Activated naive CD8-positive, alpha-beta T cell treated with anti-CD3 and anti-CD28 coated beads for 36 hours (primary cell): ENCODE measurements at regions not wholly inside any gene's neighbourhood (a gene's known extent, or its start where the extent isn't known, plus 50 kb on each side); places are given as distances from the start of the nearest gene placed in this dataset.

Experiments used
- DNase-seq: peaks from one replicate; pipeline ENCODE4 v3.0.0; 2021
- H3K27ac Mint-ChIP-seq: one replicate; pipeline ENCODE4 v1.8.0; 2022; ENCODE audit warnings: mild to moderate bottlenecking, moderate library complexity, mixed read lengths
- H3K27me3 Mint-ChIP-seq: one replicate; pipeline ENCODE4 v1.8.0; 2022; ENCODE audit warnings: mild to moderate bottlenecking, mixed read lengths
- H3K36me3 Mint-ChIP-seq: one replicate; pipeline ENCODE4 v1.8.0; 2021; ENCODE audit warnings: mild to moderate bottlenecking, mixed read lengths
- H3K4me1 Mint-ChIP-seq: one replicate; pipeline ENCODE4 v1.8.0; 2021; ENCODE audit warnings: mixed read lengths
- H3K4me3 Mint-ChIP-seq: one replicate; pipeline ENCODE4 v1.8.0; 2022; ENCODE audit warnings: mild to moderate bottlenecking, moderate library complexity, mixed read lengths
- H3K9me3 Mint-ChIP-seq: one replicate; pipeline ENCODE4 v1.8.0; 2022; ENCODE audit warnings: mixed read lengths

DNA sequence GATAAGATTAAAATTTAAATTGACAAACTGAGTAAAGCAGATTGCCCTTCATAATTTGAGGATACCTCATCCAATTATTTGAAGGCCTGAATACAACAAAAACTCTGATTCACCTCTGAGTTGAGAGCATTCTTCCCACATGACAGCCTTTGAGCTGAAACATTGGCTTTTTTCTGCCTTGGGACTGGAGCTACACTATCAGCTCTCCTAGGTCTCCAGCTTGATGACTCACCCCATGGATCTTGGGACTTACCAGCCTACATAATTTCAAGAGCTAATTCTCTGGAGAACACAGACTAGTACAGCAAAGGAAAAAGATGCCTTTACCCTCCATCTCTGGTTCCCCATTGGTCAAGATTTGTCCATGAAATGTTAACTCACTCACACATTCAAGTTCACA is 555.1 kb downstream of the FOXG1 start:
- Mint-ChIP-seq H3K27ac (no peak overlapping the region), H3K36me3 (no peaks in the 10 kb centered on the region), H3K9me3 (peaks cover 8% of the 10 kb centered on the region), H3K4me1 (no peaks in the 10 kb centered on the region), H3K4me3 (no peak overlapping the region), H3K27me3 (no peaks in the 10 kb centered on the region)
- no peak for DNase-seq

DNA sequence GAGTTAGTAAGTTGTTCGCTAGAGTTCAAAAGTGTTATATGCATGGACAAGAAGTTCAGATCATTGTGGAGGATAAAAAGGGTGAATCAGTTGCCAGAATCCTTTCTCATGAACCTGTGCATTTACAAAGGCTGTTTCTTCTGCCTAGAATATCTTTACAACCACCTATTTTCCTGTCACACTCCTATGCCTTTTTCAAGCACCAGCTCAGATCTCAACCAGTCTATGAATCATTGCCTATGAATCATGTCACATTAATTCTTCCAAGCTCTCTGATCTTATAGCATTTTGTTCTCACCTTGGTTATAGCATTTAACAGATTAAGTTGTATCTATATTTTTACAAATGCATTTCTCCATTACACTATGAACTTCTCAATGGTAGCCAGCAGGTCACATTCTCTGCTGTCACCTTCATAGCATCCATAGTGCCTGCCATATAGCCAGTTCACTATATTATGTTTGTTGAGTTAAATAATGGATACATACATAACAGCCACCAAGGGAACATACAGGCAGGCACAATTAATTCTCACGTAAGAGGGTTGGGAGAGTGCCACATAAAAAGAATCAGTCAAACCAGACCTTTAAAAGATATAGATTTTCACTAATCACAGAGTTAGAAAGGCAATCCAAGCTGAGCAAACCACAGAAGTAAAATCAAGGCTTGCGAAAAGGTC is 573.0 kb downstream of the FOXG1 start:
- no peaks in the 10 kb centered on the region for H3K36me3 Mint-ChIP-seq
- no peaks in the 10 kb centered on the region for H3K27me3 Mint-ChIP-seq
- no peak overlapping the region for H3K4me3 Mint-ChIP-seq
- H3K27ac Mint-ChIP-seq: no peak overlapping the region
- no peaks in the 10 kb centered on the region for H3K4me1 Mint-ChIP-seq
- H3K9me3 Mint-ChIP-seq: peaks cover 4% of the 10 kb centered on the region
- no peak for DNase-seq

DNA sequence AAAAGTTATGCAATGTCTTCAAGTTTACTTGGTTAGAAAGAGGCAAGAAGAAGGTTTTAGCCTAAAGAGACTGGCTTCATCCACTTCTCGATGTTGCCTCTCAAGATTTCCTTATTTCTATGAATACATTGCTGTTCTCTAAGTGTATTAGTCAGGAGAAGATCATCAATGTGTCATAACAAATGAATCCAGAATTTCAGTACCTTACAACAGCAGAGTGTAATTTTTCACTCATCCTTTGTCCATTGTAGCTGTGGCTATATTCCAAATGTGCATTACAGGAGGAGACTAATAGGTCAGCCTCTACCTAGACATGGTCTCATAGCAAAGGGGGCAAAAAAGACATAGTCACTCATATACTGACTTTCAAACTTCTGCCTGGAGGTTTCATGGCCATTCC is 579.1 kb downstream of the PRKD1 start:
- Mint-ChIP-seq H3K4me3 (no peak overlapping the region), H3K9me3 (no peaks in the 10 kb centered on the region), H3K4me1 (no peaks in the 10 kb centered on the region), H3K27ac (no peak overlapping the region), H3K27me3 (no peaks in the 10 kb centered on the region), H3K36me3 (no peaks in the 10 kb centered on the region)
- no peak for DNase-seq

DNA sequence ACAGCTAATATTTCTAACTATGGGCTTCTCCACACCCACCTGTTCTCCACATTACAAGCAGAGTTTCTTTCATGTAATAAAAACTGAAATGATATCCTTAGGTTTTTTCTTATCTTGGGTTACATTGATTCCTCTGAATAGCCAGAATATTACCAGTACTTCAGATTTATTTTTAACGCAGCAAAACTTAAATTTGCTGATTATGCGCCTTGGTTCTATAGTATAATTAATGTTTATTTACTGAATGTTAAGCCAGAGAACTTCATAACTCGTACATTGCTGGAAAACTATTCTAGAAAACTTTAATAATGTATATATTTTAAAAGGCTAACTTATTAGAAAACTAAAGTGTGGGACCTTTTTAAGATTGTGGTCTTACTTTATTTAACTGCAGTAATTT is 577.2 kb downstream of the PRKD1 start:
- no peak overlapping the region for H3K4me3 Mint-ChIP-seq
- no peak overlapping the region for H3K27ac Mint-ChIP-seq
- H3K9me3 Mint-ChIP-seq: no peaks in the 10 kb centered on the region
- H3K36me3 Mint-ChIP-seq: no peaks in the 10 kb centered on the region
- no peak for DNase-seq
- H3K4me1 Mint-ChIP-seq: no peaks in the 10 kb centered on the region
- no peaks in the 10 kb centered on the region for H3K27me3 Mint-ChIP-seq

DNA sequence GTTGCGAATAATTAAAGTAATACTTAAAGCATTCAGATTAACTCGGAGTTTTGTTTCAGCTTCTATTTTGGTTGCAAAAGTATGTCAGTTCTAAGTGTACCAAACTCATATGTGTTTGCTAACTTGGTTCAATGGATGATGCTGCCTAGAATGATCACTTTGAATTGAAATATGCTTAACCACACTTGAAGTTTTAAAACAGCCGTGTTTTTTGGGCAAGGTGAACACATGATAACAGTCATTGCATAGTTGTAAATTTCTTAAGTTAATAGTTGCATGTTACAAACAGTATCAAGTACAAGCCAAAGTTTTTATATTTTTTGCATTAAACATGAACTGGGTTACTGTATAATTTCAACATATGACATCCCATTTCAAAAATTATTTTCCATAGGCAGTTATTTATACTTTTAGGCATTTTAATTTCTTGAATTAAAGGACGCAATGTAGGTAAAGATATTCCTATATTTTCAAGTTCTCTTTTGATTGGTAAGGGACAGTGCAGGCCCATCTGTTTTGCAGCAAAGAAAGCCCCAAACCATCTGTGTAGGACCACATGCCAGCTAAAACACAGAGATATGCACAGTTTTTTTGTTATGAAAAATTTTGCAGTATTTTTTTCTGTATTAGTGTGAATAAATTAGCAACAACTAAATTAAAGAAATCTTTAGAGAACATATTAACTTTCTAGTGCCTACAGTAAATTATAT is 575.5 kb downstream of the PRKD1 start:
- H3K27me3 Mint-ChIP-seq: no peaks in the 10 kb centered on the region
- H3K4me1 Mint-ChIP-seq: no peaks in the 10 kb centered on the region
- H3K36me3 Mint-ChIP-seq: no peaks in the 10 kb centered on the region
- no peak overlapping the region for H3K4me3 Mint-ChIP-seq
- no peaks in the 10 kb centered on the region for H3K9me3 Mint-ChIP-seq
- no peak for DNase-seq
- H3K27ac Mint-ChIP-seq: no peak overlapping the region

DNA sequence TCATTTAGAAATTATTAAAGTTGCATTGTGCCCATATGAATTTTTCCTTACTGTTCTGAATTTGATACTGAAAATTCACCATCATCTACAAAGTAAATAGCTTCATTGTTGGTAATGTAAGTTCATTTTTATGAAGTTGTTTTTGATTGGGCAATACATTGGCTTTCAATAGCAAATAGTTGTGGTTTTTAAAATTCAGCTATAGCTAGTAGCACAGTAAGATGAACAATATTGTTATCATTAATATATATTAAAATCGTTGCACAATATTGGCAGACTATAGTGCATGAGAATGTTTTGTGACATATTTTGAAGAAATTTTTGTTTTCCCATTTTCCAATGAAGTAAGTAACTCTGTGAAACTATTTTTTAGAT is 575.0 kb downstream of the PRKD1 start:
- Mint-ChIP-seq H3K27me3 (no peaks in the 10 kb centered on the region), H3K27ac (no peak overlapping the region), H3K4me1 (no peaks in the 10 kb centered on the region), H3K4me3 (no peak overlapping the region), H3K36me3 (no peaks in the 10 kb centered on the region), H3K9me3 (no peaks in the 10 kb centered on the region)
- DNase-seq: no peak

DNA sequence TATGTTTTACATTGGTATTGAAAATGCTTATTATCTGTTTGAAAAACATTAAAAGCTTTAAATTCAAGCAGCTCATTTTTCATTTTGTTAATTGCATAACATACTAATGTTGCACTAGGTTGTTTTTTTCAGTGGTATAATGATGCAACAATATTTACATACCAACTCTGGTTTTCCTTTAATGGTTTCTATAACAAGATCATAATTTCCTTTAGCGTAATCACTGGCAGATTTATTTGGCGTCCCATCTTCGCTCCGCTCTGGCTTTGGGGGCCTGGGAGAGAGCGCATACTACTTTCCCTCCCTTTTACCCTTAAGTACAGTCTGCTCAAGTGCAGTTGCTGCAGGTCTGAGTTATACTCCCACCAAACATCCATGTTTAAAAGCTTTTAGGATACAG is 574.1 kb downstream of the PRKD1 start:
- Mint-ChIP-seq H3K27me3 (no peaks in the 10 kb centered on the region), H3K27ac (no peak overlapping the region), H3K9me3 (peaks cover 1% of the 10 kb centered on the region), H3K4me3 (no peak overlapping the region), H3K36me3 (no peaks in the 10 kb centered on the region), H3K4me1 (no peaks in the 10 kb centered on the region)
- no peak for DNase-seq

DNA sequence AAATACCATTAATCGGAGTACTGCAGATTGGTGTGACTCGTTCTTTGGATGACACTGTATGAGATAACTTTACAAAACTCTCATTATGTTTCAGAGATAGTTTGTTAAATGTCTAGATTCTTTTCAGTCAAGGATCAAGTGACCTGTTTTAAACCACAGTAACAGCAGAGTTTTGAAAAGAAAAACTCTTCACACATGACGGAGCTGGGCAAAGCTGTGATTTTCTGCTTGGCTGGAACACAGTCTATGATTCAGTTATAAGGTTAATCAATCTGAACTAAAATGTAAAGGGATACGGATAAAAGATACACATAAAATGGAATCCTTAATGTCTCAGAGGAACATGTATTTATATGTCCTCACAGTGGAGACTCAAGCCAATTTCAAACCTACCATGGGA is 573.2 kb downstream of the PRKD1 start:
- Mint-ChIP-seq H3K4me1 (no peaks in the 10 kb centered on the region), H3K9me3 (peaks cover 3% of the 10 kb centered on the region), H3K4me3 (no peak overlapping the region), H3K27ac (no peak overlapping the region), H3K27me3 (no peaks in the 10 kb centered on the region), H3K36me3 (no peaks in the 10 kb centered on the region)
- no peak for DNase-seq

DNA sequence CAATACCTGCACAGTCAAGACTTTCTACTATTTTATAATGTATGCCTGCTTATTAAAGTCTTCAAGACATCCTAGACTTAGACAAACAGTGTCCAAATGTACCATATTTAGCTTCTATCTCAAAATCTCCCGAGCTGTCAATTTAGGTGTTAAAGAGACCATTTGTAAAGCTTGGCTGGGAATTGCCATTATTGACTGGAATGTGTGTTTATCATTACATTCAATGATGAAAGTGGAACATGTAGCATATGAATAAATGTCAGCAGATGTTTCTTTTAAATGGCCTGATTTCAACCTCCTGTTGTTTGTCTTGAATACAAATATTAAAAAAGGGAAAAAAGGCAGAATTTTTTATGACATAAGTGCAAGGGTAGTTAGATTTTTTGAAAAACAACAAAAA is 572.3 kb downstream of the PRKD1 start:
- Mint-ChIP-seq H3K27ac (no peak overlapping the region), H3K27me3 (no peaks in the 10 kb centered on the region)

DNA sequence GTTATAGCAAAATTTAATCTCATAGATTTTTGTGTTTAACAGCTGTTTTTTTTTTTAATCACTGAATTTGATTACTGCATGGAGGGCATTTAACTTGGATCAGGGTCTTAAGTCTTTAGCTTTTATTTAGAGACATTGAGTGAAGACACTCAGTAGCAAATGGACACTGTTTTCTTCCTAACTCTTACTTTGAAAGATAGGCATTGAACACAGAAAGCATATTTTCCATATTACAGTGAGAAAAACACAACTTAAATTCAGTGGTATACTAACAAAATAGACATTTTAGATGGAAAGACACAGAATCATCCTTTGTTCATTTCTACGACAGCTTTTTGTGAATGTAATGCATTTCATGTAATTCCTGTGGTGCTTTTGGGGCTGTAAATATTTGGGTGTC is 571.8 kb downstream of the PRKD1 start:
- Mint-ChIP-seq H3K27ac (no peak overlapping the region), H3K36me3 (no peaks in the 10 kb centered on the region), H3K4me1 (no peaks in the 10 kb centered on the region), H3K9me3 (peaks cover 3% of the 10 kb centered on the region), H3K4me3 (no peak overlapping the region), H3K27me3 (no peaks in the 10 kb centered on the region)
- DNase-seq: no peak

More for the DNA sequence above, 572.3 kb downstream of the PRKD1 start:
- H3K9me3 Mint-ChIP-seq: peaks cover 3% of the 10 kb centered on the region
- H3K4me1 Mint-ChIP-seq: no peaks in the 10 kb centered on the region
- no peaks in the 10 kb centered on the region for H3K36me3 Mint-ChIP-seq
- no peak for DNase-seq
- no peak overlapping the region for H3K4me3 Mint-ChIP-seq

DNA sequence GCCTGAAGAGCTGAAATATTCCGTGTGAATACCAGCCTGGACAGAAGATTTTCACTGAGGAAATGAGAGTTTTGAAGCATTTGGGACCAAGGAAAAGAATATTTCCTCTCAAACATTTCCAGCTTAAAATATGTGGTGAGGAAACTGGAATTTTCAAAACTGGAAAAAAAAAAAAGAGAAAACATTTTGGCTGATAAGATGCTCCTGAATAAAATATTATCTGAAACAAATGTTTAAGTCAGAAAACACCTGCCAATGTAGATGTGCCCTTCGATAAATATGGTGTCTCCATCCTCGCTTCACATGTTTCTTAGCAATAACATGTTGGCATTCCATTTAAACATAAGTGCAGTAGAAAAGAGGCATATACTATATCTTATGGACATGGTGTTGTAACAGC is 567.0 kb downstream of the PRKD1 start:
- peaks cover 6% of the 10 kb centered on the region for H3K9me3 Mint-ChIP-seq
- DNase-seq: no peak
- H3K27me3 Mint-ChIP-seq: no peaks in the 10 kb centered on the region
- H3K27ac Mint-ChIP-seq: no peak overlapping the region
- no peak overlapping the region for H3K4me3 Mint-ChIP-seq
- H3K36me3 Mint-ChIP-seq: no peaks in the 10 kb centered on the region
- H3K4me1 Mint-ChIP-seq: no peaks in the 10 kb centered on the region

DNA sequence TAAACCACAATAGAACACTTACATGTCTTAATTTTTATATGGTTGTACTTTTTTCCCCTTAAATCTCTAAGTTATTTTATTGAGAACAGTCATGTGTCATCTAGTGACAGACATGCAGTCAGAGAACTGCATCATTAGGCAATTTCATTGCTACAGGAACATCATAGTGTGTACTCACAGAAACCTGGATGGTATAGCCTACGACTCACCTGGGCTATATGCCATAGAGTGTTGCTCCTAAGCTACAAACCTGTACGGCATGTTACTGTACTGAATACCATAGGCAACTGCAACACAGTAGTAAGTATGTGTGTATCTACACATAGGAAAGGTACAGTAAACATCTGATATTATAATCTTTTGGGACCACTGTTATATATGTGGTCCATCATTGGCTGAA is 557.6 kb downstream of the PRKD1 start:
- Mint-ChIP-seq H3K27ac (no peak overlapping the region), H3K4me3 (no peak overlapping the region), H3K36me3 (no peaks in the 10 kb centered on the region), H3K27me3 (no peaks in the 10 kb centered on the region), H3K9me3 (peaks cover 1% of the 10 kb centered on the region), H3K4me1 (no peaks in the 10 kb centered on the region)
- no peak for DNase-seq

DNA sequence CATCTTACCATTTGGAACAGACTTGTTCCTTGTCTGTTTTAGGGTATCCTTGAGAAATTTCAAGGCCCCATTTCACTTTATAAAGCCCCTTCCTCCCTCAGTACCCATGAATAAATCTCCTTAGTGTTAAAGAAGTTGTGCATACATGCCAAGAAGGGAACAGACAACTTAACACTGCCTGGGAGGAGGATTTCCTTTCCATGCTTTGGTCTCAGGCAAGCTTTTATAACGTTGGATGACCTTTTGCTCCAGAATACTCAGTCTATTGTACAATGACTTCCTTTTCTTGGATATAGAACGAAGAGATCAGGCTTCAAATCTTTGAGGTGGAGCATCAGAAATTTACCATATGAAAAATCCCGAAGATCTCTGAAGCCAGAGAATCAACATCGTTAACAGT is 551.4 kb downstream of the PRKD1 start:
- Mint-ChIP-seq H3K36me3 (no peaks in the 10 kb centered on the region), H3K9me3 (peaks cover 5% of the 10 kb centered on the region), H3K4me1 (no peaks in the 10 kb centered on the region), H3K4me3 (no peak overlapping the region), H3K27me3 (no peaks in the 10 kb centered on the region), H3K27ac (no peak overlapping the region)
- DNase-seq: no peak

DNA sequence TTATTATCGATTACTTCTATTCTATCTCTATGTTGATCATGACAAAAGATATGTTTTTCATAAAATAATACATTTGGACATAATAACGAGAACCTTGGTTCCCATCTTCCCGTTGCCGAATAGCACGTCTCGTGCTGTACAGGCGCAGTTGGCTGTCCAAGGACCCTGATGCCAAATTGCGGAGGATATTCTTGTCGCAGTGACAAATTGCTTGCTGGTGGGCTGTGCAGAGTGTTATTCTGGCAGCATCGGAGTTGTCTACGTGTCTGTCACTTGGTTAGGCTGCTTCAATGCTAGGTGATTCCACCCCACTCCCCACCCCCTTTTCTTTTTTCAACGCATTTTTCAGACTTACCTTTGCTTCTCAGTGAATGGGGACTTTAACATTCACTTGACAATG is 546.8 kb downstream of the PRKD1 start:
- Mint-ChIP-seq H3K9me3 (peaks cover 5% of the 10 kb centered on the region), H3K4me3 (no peak overlapping the region), H3K27ac (no peak overlapping the region), H3K36me3 (no peaks in the 10 kb centered on the region), H3K4me1 (no peaks in the 10 kb centered on the region), H3K27me3 (no peaks in the 10 kb centered on the region)
- no peak for DNase-seq

DNA sequence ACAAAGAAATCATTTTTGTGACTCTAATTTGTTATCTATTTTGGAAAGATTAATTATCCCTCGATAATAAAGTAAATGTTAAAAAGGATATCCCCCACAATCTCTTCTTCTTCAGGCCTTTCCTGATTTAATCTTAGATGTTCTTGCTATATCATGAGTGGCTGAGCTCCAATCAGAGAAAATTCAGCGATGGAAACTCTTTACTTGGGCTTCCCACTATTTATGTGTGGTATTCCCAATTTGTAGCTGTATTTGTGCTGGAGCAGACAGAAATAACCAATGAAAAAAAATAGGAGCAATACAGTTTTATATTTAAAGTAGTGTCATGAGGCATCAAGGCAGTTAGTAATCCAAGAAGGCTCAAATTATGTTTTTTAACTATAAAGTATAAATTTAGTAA is 539.1 kb downstream of the PRKD1 start:
- no peak overlapping the region for H3K4me3 Mint-ChIP-seq
- no peak for DNase-seq
- no peak overlapping the region for H3K27ac Mint-ChIP-seq
- no peaks in the 10 kb centered on the region for H3K4me1 Mint-ChIP-seq
- H3K9me3 Mint-ChIP-seq: no peaks in the 10 kb centered on the region
- H3K36me3 Mint-ChIP-seq: no peaks in the 10 kb centered on the region
- no peaks in the 10 kb centered on the region for H3K27me3 Mint-ChIP-seq

DNA sequence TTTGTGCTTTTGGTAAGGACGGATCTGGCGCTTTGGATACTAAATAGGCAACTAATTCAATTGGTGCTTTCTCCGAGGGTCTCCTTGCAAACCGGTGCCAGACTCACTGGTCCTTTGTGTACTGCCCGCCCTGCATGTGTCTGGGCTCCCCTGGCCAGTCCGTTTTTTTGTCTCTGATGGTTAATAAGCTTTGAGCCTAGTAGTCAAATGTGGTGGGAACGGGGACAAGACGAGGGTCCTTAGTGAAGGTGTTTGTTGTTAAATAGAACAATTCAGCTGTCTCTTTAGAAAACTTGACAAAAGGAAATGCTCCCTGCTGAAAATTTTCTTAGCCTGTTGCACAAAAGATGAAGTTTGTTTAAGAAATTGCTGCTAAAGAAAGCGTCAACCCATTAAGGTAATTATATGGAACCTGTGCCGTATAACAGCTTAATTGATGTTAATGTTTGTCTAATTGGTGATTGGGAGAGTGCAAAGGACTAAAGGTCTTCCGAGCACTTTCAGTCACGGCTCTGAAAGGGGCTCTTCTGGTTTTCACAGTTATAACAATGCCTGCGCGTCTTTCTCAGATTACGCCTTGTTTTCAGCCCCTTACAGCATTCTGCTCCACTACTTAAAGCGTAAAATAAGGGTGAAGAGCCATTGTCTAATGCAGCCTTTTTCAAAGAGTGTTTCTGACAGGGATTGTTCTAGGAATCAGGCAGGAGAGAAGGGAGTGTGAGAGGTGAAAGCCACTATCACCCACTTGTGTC is 537.4 kb downstream of the PRKD1 start:
- no peak for DNase-seq
- no peaks in the 10 kb centered on the region for H3K36me3 Mint-ChIP-seq
- H3K4me3 Mint-ChIP-seq: no peak overlapping the region

More for the DNA sequence above, 537.4 kb downstream of the PRKD1 start:
- H3K4me1 Mint-ChIP-seq: no peaks in the 10 kb centered on the region
- H3K27me3 Mint-ChIP-seq: no peaks in the 10 kb centered on the region
- no peak overlapping the region for H3K27ac Mint-ChIP-seq
- peaks cover 1% of the 10 kb centered on the region for H3K9me3 Mint-ChIP-seq
